Raji (cell line): ENCODE measurements at regions not wholly inside any gene's neighbourhood (a gene's known extent, or its start where the extent isn't known, plus 50 kb on each side); places are given as distances from the start of the nearest gene placed in this dataset.

Experiments used
- POLR2A ChIP-seq: IDR thresholded peaks from 2 replicates; pipeline ENCODE4 v1.6.1; 2011; ENCODE audit warnings: low read depth, low read length, control low read depth; ENCODE audit not compliant: insufficient read depth

GRCh38 chr1:57713501-57713900 lies 289.6 kb upstream of the DAB1 start:
- no peak for TF ChIP-seq POLR2A

- TF ChIP-seq POLR2A = no peak
These were observed 289.0 kb upstream of the DAB1 start for GRCh38 chr1:57712846-57713245.

GRCh38 chr1:57711326-57711725 lies 287.5 kb upstream of the DAB1 start:
- TF ChIP-seq POLR2A = no peak

GRCh38 chr1:57707631-57708030 lies 283.8 kb upstream of the DAB1 start:
- TF ChIP-seq POLR2A = no peak

GRCh38 chr1:57704811-57705210 lies 281.0 kb upstream of the DAB1 start:
- no peak for TF ChIP-seq POLR2A

GRCh38 chr1:57704231-57704630 lies 280.4 kb upstream of the DAB1 start:
- no peak for TF ChIP-seq POLR2A

- no peak for TF ChIP-seq POLR2A
These were observed 273.0 kb upstream of the DAB1 start for GRCh38 chr1:57696904-57697303.

GRCh38 chr1:57696043-57696442 lies 272.2 kb upstream of the DAB1 start:
- TF ChIP-seq POLR2A = no peak

- no peak for TF ChIP-seq POLR2A
These were observed 262.4 kb upstream of the DAB1 start for GRCh38 chr1:57686306-57686705.

GRCh38 chr1:57683037-57683942 lies 259.4 kb upstream of the DAB1 start:
- no peak for TF ChIP-seq POLR2A

- TF ChIP-seq POLR2A = no peak
These were observed 254.3 kb upstream of the DAB1 start for GRCh38 chr1:57678138-57678537.

GRCh38 chr1:57675776-57676175 lies 251.9 kb upstream of the DAB1 start:
- TF ChIP-seq POLR2A = no peak

GRCh38 chr1:57674801-57675200 lies 250.9 kb upstream of the DAB1 start:
- no peak for TF ChIP-seq POLR2A

GRCh38 chr1:57672346-57673140 lies 248.7 kb upstream of the DAB1 start:
- no peak for TF ChIP-seq POLR2A

GRCh38 chr1:57671750-57672149 lies 247.9 kb upstream of the DAB1 start:
- no peak for TF ChIP-seq POLR2A

- no peak for TF ChIP-seq POLR2A
These were observed 235.9 kb upstream of the DAB1 start for GRCh38 chr1:57659804-57660203.

- TF ChIP-seq POLR2A = no peak
These were observed 231.3 kb upstream of the DAB1 start for GRCh38 chr1:57655161-57655560.

- TF ChIP-seq POLR2A = no peak
These were observed 220.8 kb upstream of the DAB1 start for GRCh38 chr1:57644667-57645066.
